ENCODE measurements at regions not wholly inside any gene's neighbourhood (a gene's known extent, or its start where the extent isn't known, plus 50 kb on each side); places are given as distances from the start of the nearest gene placed in this dataset.

DNA sequence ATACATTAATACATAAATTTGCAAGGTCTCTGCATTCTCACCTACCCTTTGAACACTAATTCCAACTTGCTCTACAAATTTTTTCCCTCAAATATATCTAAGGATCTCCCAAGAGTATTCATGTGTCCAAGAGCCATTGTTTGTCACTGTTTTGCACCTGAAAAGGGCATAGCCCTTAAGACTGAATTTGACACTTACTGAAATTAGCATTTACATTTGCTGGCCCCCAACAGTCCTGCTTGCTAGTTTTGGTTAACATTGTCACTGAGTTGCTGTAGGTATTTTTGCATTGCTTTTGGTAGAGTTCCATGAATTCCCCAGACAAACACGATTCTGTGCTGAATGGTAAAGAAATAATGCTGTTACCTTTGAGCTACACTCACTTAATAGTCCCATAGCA is 57.3 kb downstream of the KCNA4 start:
- TF ChIP-seq CTCF (IDR thresholded peaks at IDR 0.05; ENCODE audit: borderline replicate concordance, insufficient read depth, low read depth, low read length): no peak
- no peak overlapping the region for H3K4me3 ChIP-seq (ENCODE audit: low read depth, low read length)

GRCh38 chr11:29957431-29957830 is 59.4 kb downstream of the KCNA4 start:
- no peak overlapping the region for H3K4me3 ChIP-seq (ENCODE audit: low read depth, low read length)
- no peak for TF ChIP-seq CTCF (IDR thresholded peaks at IDR 0.05; ENCODE audit: borderline replicate concordance, insufficient read depth, low read depth, low read length)

- H3K4me3 ChIP-seq (ENCODE audit: low read depth, low read length): no peak overlapping the region
- TF ChIP-seq CTCF (IDR thresholded peaks at IDR 0.05; ENCODE audit: borderline replicate concordance, insufficient read depth, low read depth, low read length): no peak
These were observed 60.7 kb downstream of the KCNA4 start for GRCh38 chr11:29956076-29956556.

GRCh38 chr11:29943347-29943746 is 73.5 kb downstream of the KCNA4 start:
- no peak for TF ChIP-seq CTCF (IDR thresholded peaks at IDR 0.05; ENCODE audit: borderline replicate concordance, insufficient read depth, low read depth, low read length)
- H3K4me3 ChIP-seq (ENCODE audit: low read depth, low read length): no peak overlapping the region

DNA sequence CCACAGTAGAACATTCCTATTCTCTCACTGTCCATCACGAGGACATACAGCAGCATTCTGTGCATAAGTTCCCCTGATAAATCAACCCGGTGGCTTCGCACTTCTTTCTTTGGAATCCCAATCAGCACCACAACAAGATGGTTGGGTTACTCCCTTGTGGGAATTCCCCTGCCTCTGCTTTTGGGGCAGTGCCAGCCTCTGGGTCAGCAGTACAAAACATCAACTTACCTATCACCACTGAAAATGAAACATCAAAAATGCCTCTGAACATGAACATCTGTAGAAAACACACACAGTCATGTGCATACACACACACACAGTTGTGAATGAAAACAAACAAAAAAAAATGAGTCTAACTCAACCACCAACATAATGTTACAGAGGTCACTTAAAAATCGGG is 79.3 kb downstream of the KCNA4 start:
- TF ChIP-seq CTCF (IDR thresholded peaks at IDR 0.05; ENCODE audit: borderline replicate concordance, insufficient read depth, low read depth, low read length): no peak

GRCh38 chr11:29934115-29934638 is 82.7 kb downstream of the KCNA4 start:
- no peak for TF ChIP-seq CTCF (IDR thresholded peaks at IDR 0.05; ENCODE audit: borderline replicate concordance, insufficient read depth, low read depth, low read length)
- H3K4me3 ChIP-seq (ENCODE audit: low read depth, low read length): no peak overlapping the region

More for the DNA sequence above, 79.3 kb downstream of the KCNA4 start:
- H3K4me3 ChIP-seq (ENCODE audit: low read depth, low read length): no peak overlapping the region

- TF ChIP-seq CTCF (IDR thresholded peaks at IDR 0.05; ENCODE audit: borderline replicate concordance, insufficient read depth, low read depth, low read length): no peak
- no peak overlapping the region for H3K4me3 ChIP-seq (ENCODE audit: low read depth, low read length)
These were observed 100.8 kb downstream of the KCNA4 start for GRCh38 chr11:29916040-29916439.
